ENCODE measurements at regions not wholly inside any gene's neighbourhood (a gene's known extent, or its start where the extent isn't known, plus 50 kb on each side); places are given as distances from the start of the nearest gene placed in this dataset.
"Not testable (repeated sequence)": the region's sequence is repeated elsewhere in the genome, so short reads cannot be mapped to it uniquely, and the experiment has no call there.

- no peak for DNase-seq (ENCODE audit: low read depth in 3 of 3)
These were observed 300.1 kb downstream of the MYCN start for GRCh38 chr2:16240402-16240801.

DNA sequence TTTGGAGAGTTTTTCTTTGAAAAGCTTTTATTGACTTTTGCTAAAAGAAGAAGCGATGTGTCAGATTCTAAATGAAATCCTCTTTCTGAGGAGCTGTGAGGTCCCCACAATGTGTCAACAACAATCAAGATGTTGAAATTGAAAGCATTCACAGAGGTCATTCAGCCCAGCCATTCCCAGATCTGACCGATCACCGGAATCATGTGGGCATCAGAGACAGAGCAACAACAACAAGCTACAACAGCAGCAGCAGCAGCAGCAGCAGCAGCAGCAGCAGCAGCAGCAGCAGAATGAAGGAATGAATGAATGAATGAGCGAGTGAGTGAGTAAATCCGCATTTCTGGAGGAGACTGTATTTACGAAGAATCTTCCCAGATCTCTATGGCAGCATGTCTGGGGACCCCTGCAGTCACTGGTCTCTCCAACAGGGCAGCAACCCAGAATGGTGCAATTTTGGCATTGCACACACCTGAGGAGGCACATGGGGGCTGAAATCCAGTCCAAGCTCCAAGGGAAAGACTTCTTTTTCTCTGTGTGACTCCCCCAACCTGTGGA is 299.0 kb downstream of the MYCN start:
- DNase-seq (ENCODE audit: low read depth in 3 of 3), result no peak

GRCh38 chr2:16238786-16239185 is 298.4 kb downstream of the MYCN start:
- DNase-seq (ENCODE audit: low read depth in 3 of 3), result no peak

GRCh38 chr2:16238001-16238761 is 297.8 kb downstream of the MYCN start:
- DNase-seq (ENCODE audit: low read depth in 3 of 3), result no peak

DNA sequence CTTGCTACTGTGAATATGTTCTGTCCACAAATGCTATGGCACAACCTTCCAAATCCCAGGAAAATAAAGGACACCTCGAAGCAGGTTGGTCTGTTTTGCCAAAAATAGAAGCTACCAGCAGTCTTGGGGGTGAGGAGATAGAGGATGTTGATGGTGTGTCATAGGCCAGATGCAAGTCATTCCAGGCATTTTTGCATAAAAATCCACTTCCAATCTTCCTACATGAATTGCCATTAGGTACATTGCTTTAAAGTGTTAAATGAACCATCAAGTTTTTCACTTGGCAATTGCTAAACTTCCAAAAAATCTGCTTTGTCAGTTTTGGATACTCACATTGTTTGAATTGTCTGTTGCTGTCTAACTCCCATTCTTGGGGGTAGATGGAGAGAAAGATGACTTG is 295.4 kb downstream of the MYCN start:
- no peak for DNase-seq (ENCODE audit: low read depth in 3 of 3)

DNA sequence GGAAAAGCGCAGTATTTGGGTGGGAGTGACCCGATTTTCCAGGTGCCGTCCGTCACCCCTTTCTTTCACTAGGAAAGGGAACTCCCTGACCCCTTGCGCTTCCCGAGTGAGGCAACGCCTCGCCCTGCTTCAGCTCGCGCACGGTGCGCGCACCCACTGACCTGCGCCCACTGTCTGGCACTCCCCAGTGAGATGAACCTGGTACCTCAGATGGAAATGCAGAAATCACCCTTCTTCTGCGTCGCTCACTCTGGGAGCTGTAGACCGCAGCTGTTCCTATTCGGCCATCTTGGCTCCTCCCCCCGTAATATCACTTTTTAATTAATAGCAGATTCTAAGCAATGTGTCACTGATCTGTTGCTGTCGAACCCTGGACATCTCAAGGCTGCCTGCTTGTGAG is 294.9 kb downstream of the MYCN start:
- DNase-seq (ENCODE audit: low read depth in 3 of 3), result not testable (repeated sequence)

DNA sequence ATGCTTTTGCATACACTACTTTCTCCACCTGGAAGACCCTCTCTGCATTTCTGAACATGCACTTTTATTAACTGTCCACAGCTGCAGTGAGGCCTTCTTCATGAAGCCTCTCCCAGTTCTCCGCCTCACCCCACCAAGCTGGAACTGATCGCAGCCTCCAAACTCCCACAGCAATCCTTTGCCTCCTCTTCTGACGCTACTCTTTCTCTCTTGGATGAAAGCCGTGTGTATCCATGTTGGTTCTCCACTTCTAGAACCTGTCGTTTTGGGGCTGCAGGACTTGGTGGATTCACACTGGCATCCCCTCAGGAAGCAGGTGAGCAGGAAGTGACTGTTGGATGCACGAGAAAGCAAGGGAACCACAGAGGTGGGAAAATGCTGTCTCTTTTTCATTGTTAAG is 288.6 kb downstream of the MYCN start:
- no peak for DNase-seq (ENCODE audit: low read depth in 3 of 3)

GRCh38 chr2:16228471-16228870 is 288.1 kb downstream of the MYCN start:
- DNase-seq (ENCODE audit: low read depth in 3 of 3), result no peak

GRCh38 chr2:16227811-16228462 is 287.6 kb downstream of the MYCN start:
- no peak for DNase-seq (ENCODE audit: low read depth in 3 of 3)

DNA sequence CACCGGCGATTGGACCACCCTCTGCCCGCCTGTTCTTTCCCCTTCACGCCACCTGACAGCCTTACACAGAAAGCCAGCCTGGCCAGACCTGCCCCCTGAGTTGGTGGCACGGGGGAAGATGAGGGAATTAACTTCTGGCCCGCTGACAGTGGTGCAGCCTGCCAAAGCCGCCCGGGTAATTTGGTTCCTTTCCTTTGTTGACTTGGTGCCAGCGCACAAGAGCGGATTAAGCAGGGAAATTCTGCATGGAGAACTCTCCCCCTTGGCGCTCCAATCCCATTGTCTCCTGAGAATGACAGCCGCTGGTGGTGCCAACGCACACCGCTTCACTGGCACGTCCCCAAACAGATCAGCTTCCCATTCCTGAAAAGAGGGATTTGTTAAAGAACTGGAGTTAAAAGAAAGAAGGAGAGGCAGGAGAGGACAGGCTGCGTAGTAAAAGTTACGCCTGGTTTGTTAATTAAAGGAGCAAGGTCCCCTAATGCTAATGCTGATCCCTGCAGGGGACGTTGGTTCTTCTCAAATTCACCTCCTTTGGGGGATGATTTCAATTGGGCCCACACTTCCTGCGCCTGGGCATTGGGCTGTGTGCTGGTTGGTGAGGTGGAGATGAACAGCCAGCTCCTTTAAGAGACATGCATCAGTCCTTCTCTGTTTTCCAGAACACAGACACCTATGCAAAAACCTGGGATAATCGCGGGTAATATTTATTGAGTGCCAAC is 286.8 kb downstream of the MYCN start:
- no peak for DNase-seq (ENCODE audit: low read depth in 3 of 3)

GRCh38 chr2:16226381-16226780 is 286.0 kb downstream of the MYCN start:
- DNase-seq (ENCODE audit: low read depth in 3 of 3), result no peak

DNA sequence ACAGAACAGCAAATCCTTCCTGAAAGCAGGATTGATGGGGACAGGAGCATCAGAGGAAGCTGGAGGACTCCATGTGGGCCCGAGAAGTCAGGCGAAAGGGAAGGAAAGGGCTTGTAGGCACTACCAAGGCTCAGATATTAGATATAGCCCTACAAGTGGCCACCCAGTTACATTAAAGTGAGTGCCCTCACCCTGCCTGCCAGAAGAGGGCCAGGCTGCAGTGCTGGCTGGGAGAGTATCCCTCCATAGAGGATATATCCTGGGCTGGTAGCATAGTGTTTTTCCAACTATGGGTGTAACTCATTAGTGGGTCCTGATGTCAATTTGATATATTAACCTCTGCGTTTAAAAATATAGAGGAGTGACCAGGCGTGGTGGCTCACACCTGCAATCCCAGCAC is 285.2 kb downstream of the MYCN start:
- DNase-seq (ENCODE audit: low read depth in 3 of 3), result no peak

- DNase-seq (ENCODE audit: low read depth in 3 of 3), result no peak
These were observed 284.7 kb downstream of the MYCN start for GRCh38 chr2:16225071-16225470.

- no peak for DNase-seq (ENCODE audit: low read depth in 3 of 3)
These were observed 284.1 kb downstream of the MYCN start for GRCh38 chr2:16224298-16225045.

DNA sequence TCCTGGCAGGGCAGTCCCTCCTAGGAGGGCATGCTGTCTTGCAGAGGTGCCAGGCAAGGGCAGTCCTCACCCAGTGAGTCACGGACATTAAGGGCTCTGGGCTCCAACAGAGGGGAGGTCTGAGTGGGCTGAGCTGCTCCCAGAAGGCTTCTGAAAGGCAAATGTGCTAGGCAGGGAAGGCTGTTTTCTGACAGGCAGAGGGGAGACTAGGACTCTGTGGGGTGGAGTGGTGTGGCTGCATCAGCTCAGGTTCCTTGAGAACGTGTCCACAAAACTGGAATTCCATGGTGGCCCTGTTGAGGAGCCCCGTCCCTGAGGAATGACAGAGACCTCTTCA is 283.5 kb downstream of the MYCN start:
- DNase-seq (ENCODE audit: low read depth in 3 of 3), result no peak

DNA sequence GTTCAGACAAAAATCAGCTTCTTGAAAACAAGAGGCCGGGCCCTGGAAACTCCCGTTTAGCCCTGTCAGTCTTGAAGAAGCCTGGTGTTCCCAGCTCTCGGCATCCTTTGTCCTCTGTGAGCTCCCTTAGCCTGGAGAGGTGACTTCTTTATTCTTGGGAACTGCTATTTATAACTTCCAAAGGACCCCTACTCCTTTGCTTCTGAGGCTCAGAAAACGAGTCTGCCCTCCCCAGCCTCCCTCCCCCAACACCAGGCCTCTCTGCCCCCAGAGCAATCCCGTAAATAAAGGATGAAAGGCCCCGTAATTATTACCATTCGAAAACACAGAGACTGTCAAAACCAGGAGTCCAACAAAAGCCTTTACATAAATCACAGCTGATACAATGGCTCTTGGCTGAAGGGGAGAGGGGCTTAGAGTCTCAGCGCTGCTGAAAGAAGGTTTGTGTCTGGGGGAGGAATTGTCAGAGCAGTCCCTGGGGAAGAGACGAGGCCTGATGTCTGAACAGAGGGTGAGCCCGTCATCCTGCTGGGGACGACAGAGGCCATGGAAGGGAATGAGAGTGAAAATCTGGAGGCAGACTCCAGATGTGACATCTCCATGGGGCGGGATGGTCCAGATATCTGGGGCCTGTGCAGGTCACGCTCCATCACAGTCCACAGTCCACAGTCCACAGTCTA is 283.0 kb downstream of the MYCN start:
- DNase-seq (ENCODE audit: low read depth in 3 of 3), result no peak

DNA sequence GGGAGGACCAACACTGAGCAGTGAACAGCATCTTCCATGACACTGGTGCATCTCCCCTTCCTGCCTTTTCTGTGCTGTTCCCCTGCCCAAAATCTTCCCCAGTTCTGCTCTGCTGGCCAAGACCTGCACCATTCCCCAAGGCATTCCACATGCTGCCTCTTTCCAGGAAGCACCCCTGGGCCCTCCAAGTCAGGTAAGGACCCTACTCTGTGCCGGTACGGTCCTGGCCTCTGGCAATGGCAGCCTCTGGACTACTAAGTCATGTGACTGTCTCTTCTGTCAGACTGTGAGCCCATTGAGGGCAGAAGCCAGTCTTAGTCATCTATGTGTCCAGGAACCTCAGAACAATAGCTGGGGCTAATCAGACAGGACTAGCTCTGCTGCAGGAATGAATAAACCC is 282.0 kb downstream of the MYCN start:
- DNase-seq (ENCODE audit: low read depth in 3 of 3), result no peak

GRCh38 chr2:16221461-16222010 is 281.2 kb downstream of the MYCN start:
- no peak for DNase-seq (ENCODE audit: low read depth in 3 of 3)

DNA sequence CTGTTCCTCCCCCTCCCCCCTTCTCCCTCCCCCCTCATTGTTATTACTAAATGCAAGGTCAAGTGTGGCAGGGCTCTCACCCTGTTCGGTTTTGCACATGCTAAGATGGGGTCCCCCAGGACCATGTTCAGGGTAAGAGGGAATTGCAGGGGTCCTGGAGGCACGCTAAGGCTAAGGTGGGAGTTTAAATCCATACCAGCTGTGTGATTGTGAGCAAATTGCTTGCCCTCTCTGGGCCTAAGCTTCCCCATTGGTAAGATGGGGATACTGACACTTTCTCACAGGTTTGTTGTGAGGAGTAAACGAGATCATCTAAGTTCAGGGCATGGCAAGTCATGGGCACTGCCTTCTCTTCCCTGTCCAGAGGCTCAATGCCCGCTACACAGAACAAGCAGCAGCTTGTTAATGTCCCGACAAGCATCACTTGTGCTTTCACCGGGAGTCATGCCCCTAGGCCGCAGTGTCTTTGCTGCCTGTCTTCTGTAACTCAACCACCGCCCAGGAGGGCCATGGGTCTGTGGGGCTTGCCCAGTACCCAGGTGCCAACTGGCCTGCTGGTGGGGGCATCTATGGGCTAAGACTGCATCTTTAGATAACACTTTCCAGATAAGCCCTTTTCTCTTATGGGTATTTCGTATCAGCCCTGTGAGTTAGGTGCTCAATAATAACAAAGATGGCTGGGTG is 279.1 kb downstream of the MYCN start:
- no peak for DNase-seq (ENCODE audit: low read depth in 3 of 3)

DNA sequence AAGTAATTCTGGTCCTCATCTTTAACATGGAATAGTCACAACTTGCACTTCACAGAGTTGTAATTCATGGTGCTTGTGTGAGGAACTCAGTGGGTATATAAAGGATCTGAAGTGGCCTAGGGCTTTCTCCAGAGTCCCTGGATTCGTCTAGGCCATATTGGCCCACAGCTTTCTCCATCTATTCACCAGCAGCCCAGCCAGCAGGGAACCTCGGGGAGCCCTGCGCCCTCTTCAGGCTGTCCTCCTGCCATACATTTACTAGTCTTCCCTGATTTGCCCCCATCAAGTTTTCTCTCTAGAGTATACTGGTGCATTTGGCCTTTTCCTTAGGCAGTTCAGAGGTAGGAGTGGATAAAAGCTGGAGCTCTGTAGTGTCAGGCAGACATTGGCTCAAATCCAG is 278.3 kb downstream of the MYCN start:
- no peak for DNase-seq (ENCODE audit: low read depth in 3 of 3)

- DNase-seq (ENCODE audit: low read depth in 3 of 3), result no peak
These were observed 277.8 kb downstream of the MYCN start for GRCh38 chr2:16218161-16218560.
